Fibroblast of lung (primary cell): ENCODE measurements at regions not wholly inside any gene's neighbourhood (a gene's known extent, or its start where the extent isn't known, plus 50 kb on each side); places are given as distances from the start of the nearest gene placed in this dataset.

Source experiments
- DNase-seq, 2 donors: peaks; one replicate each; pipeline versions ENCODE4 v3.0.0 to v3.0.0-alpha.2; 2010; ENCODE audit warnings: low read depth in 2 of 2
- H2AFZ ChIP-seq: 2 replicates; pipeline ENCODE4 v1.5.1; 2012; ENCODE audit warnings: low read length, control low read depth, inconsistent platforms
- H3K27ac ChIP-seq: 2 replicates; pipeline ENCODE4 v1.5.1; 2011; ENCODE audit warnings: low read length, control low read depth; ENCODE audit not compliant: insufficient read depth
- H3K27me3 ChIP-seq: 2 replicates; pipeline ENCODE4 v1.5.1; 2011; ENCODE audit warnings: mild to moderate bottlenecking, low read length; ENCODE audit not compliant: control insufficient read depth, insufficient read depth
- H3K36me3 ChIP-seq: 2 replicates; pipeline ENCODE4 v1.5.1; 2011; ENCODE audit warnings: low read length; ENCODE audit not compliant: control insufficient read depth, insufficient read depth
- H3K4me1 ChIP-seq: 2 replicates; pipeline ENCODE4 v1.5.1; 2011; ENCODE audit warnings: low read length; ENCODE audit not compliant: control insufficient read depth, insufficient read depth; ENCODE audit errors: extremely low read depth
- H3K4me2 ChIP-seq: 2 replicates; pipeline ENCODE4 v1.5.1; 2011; ENCODE audit warnings: low read length, control low read depth; ENCODE audit not compliant: insufficient read depth; ENCODE audit errors: extremely low read depth
- H3K4me3 ChIP-seq, 4 experiments: fragments of 200-600 bp in 1 of 4; sonication (generic) in 1 of 4; replicated peaks in 1 of 4; 2 replicates each; pipeline ENCODE4 v1.5.1; 2011 to 2016; ENCODE audit warnings: low read length in 4 of 4, low read depth in 3 of 4, mild to moderate bottlenecking in 3 of 4, control low read depth in 2 of 4, inconsistent platforms in 1 of 4, mixed read lengths in 1 of 4; ENCODE audit not compliant: insufficient read depth in 1 of 4; ENCODE audit errors: control extremely low read depth in 1 of 4
- H3K79me2 ChIP-seq: 2 replicates; pipeline ENCODE4 v1.5.1; 2012; ENCODE audit warnings: mild to moderate bottlenecking, low read length, inconsistent platforms; ENCODE audit not compliant: control insufficient read depth, insufficient read depth
- H3K9ac ChIP-seq: 2 replicates; pipeline ENCODE4 v1.5.1; 2011; ENCODE audit warnings: mild to moderate bottlenecking, low read length, control low read depth; ENCODE audit not compliant: insufficient read depth
- H3K9me3 ChIP-seq: 2 replicates; pipeline ENCODE4 v1.5.1; 2012; ENCODE audit warnings: low read depth, low read length; ENCODE audit not compliant: control insufficient read depth, insufficient read depth
- H4K20me1 ChIP-seq: 2 replicates; pipeline ENCODE4 v1.5.1; 2011; ENCODE audit warnings: low read length; ENCODE audit not compliant: control insufficient read depth, insufficient read depth; ENCODE audit errors: extremely low read depth
- CTCF ChIP-seq, 2 donors: IDR thresholded peaks in 1 of 2; conservative IDR thresholded peaks in 1 of 2; 1 replicate in 1 of 2; 2 replicates in 1 of 2; pipeline ENCODE4 v1.5.1; 2011 to 2012; ENCODE audit warnings: low read length in 2 of 2, control low read depth in 1 of 2, inconsistent platforms in 1 of 2, low read depth in 1 of 2, mild to moderate bottlenecking in 1 of 2
- EZH2 ChIP-seq: IDR thresholded peaks from 2 replicates; pipeline ENCODE4 v1.5.1; 2012; ENCODE audit warnings: low read length, control low read depth, mild to moderate bottlenecking; ENCODE audit errors: missing control alignments

GRCh38 chr6:19682859-19683258 lies 154.3 kb upstream of the ID4 start:
- no peaks in the 10 kb centered on the region for H3K9me3 ChIP-seq
- H3K79me2 ChIP-seq = no peaks in the 10 kb centered on the region
- no peak overlapping the region for H3K9ac ChIP-seq
- no peak overlapping the region for H3K4me2 ChIP-seq
- TF ChIP-seq EZH2 (no peak), CTCF (conservative IDR thresholded peaks at IDR 0.05 in 1 of 2, IDR thresholded peaks at IDR 0.05 in 1 of 2; ENCODE audit: low read depth in 1 of 2, low read length in 2 of 2) (no peak)
- no peaks in the 10 kb centered on the region for H3K4me1 ChIP-seq
- no peak overlapping the region for H2AFZ ChIP-seq
- no peak for DNase-seq
- no peak overlapping the region for H3K27ac ChIP-seq
- H3K27me3 ChIP-seq = no peaks in the 10 kb centered on the region
- H3K36me3 ChIP-seq = no peaks in the 10 kb centered on the region
- H4K20me1 ChIP-seq = no peaks in the 10 kb centered on the region
- no peak overlapping the region for H3K4me3 ChIP-seq

GRCh38 chr6:19690325-19691075 lies 146.7 kb upstream of the ID4 start:
- TF ChIP-seq EZH2 = no peak
- no peak for TF ChIP-seq CTCF (conservative IDR thresholded peaks at IDR 0.05 in 1 of 2, IDR thresholded peaks at IDR 0.05 in 1 of 2; ENCODE audit: low read depth in 1 of 2, low read length in 2 of 2)
- Histone ChIP-seq H3K4me1 (no peaks in the 10 kb centered on the region), H3K9me3 (no peaks in the 10 kb centered on the region), H3K9ac (no peak overlapping the region), H3K27ac (no peak overlapping the region), H3K79me2 (no peaks in the 10 kb centered on the region), H4K20me1 (no peaks in the 10 kb centered on the region), H3K4me2 (no peak overlapping the region), H3K27me3 (peaks cover 19% of the 10 kb centered on the region), H2AFZ (no peak overlapping the region), H3K4me3 (no peak overlapping the region), H3K36me3 (no peaks in the 10 kb centered on the region)
- no peak for DNase-seq

- Histone ChIP-seq H3K27me3 (peaks cover 19% of the 10 kb centered on the region), H3K27ac (no peak overlapping the region), H3K4me3 (peak overlapping the region; percentile 15 to 42 (median 33)), H3K9ac (no peak overlapping the region), H3K36me3 (no peaks in the 10 kb centered on the region), H2AFZ (peak overlapping the region; percentile 44), H3K4me2 (peak overlapping the region; percentile 75), H3K9me3 (no peaks in the 10 kb centered on the region), H3K4me1 (no peaks in the 10 kb centered on the region), H3K79me2 (no peaks in the 10 kb centered on the region), H4K20me1 (no peaks in the 10 kb centered on the region)
- DNase-seq = peak; percentile 7 to 29
- TF ChIP-seq CTCF (conservative IDR thresholded peaks at IDR 0.05 in 1 of 2, IDR thresholded peaks at IDR 0.05 in 1 of 2; ENCODE audit: low read depth in 1 of 2, low read length in 2 of 2) = no peak
- peak; percentile 36 for TF ChIP-seq EZH2
Measured at GRCh38 chr6:19691465-19692167, 145.6 kb upstream of the ID4 start.
